GM21619 (cell line): ENCODE measurements at regions not wholly inside any gene's neighbourhood (a gene's known extent, or its start where the extent isn't known, plus 50 kb on each side); places are given as distances from the start of the nearest gene placed in this dataset.

Source experiments
- ATAC-seq: cut with Tn5 transposase; IDR thresholded peaks from one replicate; pipeline ENCODE4 v1.9.1; 2021; ENCODE audit not compliant: unreplicated experiment

- ATAC-seq = no peak
Observed at GRCh38 chr17:70855401-70856054, 686.2 kb downstream of the KCNJ2 start.

- no peak for ATAC-seq
Observed at GRCh38 chr17:70857351-70857750, 688.0 kb downstream of the KCNJ2 start.

GRCh38 chr17:70859829-70860228, 690.5 kb downstream of the KCNJ2 start:
- no peak for ATAC-seq

- no peak for ATAC-seq
Observed at GRCh38 chr17:70862295-70862694, 693.0 kb downstream of the KCNJ2 start.

GRCh38 chr17:70863436-70864248, 694.3 kb downstream of the KCNJ2 start:
- ATAC-seq = no peak

- ATAC-seq = no peak
Observed at GRCh38 chr17:70865993-70866804, 696.9 kb downstream of the KCNJ2 start.

GRCh38 chr17:70868149-70868548, 698.8 kb downstream of the KCNJ2 start:
- no peak for ATAC-seq

- ATAC-seq = no peak
Observed at GRCh38 chr17:70869402-70870085, 700.2 kb downstream of the KCNJ2 start.

- no peak for ATAC-seq
Observed at GRCh38 chr17:70871180-70871818, 702.0 kb downstream of the KCNJ2 start.

GRCh38 chr17:70872103-70872502, 702.8 kb downstream of the KCNJ2 start:
- no peak for ATAC-seq

- ATAC-seq = no peak
Observed at GRCh38 chr17:70875729-70876310, 706.5 kb downstream of the KCNJ2 start.

- ATAC-seq = no peak
Observed at GRCh38 chr17:70878879-70879278, 709.5 kb downstream of the KCNJ2 start.

- ATAC-seq = no peak
Observed at GRCh38 chr17:70879401-70879800, 710.1 kb downstream of the KCNJ2 start.

GRCh38 chr17:70881093-70881492, 711.8 kb downstream of the KCNJ2 start:
- ATAC-seq = no peak

- no peak for ATAC-seq
Observed at GRCh38 chr17:70882504-70882903, 713.2 kb downstream of the KCNJ2 start.

GRCh38 chr17:70886648-70887047, 717.3 kb downstream of the KCNJ2 start:
- no peak for ATAC-seq

- no peak for ATAC-seq
Observed at GRCh38 chr17:70888324-70888723, 719.0 kb downstream of the KCNJ2 start.

GRCh38 chr17:70891306-70891705, 722.0 kb downstream of the KCNJ2 start:
- no peak for ATAC-seq

- no peak for ATAC-seq
Observed at GRCh38 chr17:70892527-70892926, 723.2 kb downstream of the KCNJ2 start.

- no peak for ATAC-seq
Observed at GRCh38 chr17:70896843-70897242, 727.5 kb downstream of the KCNJ2 start.
